ENCODE measurements at regions not wholly inside any gene's neighbourhood (a gene's known extent, or its start where the extent isn't known, plus 50 kb on each side); places are given as distances from the start of the nearest gene placed in this dataset.

DNA sequence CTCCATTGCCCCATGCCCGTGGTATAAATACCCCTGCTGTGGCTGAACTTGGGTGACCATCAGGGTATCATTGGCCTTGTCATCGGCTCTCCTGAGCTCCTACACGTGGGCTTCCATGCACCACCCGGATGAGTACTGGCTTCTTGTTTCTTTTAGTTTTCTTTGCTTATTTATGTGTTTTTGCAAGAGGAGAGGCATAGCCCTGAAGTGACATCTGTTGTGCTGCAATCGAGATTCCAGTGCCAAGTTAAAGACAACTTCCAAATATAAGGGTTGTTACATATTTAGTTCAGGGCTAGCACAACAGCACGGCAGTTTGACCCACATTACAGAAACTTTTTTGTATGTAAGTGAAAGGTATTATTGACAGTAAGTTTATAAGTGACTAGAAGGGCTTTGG is 1087.1 kb downstream of the TBC1D22A start:
- H3K4me3 ChIP-seq (ENCODE audit: low read length) = no peak overlapping the region
- H3K9me3 ChIP-seq (ENCODE audit: low read depth, low read length) = no peaks in the 10 kb centered on the region
- no peaks in the 10 kb centered on the region for H3K4me1 ChIP-seq (ENCODE audit: insufficient read depth, low read length)
- H3K27me3 ChIP-seq (ENCODE audit: insufficient read depth, low read length) = no peaks in the 10 kb centered on the region

DNA sequence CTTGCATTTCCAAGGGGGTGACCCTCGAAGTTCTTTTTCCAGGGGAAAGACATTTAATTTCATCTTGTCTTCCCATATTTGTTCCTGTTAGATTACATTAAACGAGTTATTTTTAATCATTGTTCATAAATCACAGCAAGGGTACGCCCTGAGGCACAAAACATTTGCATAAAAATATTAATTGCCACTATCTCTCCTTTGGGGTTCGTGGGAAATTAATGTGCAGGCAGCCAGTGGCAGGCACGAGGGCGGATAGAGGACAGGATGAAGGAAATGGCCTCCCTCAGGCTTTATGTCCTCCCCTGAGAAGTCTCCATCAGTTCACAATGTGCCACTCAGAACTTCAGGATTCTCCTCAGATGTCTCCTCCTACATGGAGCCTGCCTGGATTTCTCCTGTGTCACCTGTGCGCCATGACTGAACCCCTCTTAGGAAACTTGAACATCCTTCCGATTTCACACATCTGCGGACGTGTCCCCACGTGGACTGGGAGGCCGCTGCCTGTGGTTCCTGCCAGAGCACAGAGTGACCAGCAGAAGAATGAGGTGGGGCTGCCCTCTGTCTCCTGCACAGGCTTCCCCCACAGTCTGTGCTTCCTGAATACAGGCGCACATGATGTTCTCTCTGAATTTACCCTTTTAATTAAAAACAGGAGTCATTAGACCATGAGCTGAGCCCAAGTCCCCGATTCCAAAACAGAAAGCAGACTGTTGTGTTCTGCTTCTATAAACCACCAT is 1085.9 kb downstream of the TBC1D22A start:
- Histone ChIP-seq H3K9me3 (ENCODE audit: low read depth, low read length) (no peaks in the 10 kb centered on the region), H3K27me3 (ENCODE audit: insufficient read depth, low read length) (no peaks in the 10 kb centered on the region), H3K4me3 (ENCODE audit: low read length) (no peak overlapping the region), H3K4me1 (ENCODE audit: insufficient read depth, low read length) (no peaks in the 10 kb centered on the region)

DNA sequence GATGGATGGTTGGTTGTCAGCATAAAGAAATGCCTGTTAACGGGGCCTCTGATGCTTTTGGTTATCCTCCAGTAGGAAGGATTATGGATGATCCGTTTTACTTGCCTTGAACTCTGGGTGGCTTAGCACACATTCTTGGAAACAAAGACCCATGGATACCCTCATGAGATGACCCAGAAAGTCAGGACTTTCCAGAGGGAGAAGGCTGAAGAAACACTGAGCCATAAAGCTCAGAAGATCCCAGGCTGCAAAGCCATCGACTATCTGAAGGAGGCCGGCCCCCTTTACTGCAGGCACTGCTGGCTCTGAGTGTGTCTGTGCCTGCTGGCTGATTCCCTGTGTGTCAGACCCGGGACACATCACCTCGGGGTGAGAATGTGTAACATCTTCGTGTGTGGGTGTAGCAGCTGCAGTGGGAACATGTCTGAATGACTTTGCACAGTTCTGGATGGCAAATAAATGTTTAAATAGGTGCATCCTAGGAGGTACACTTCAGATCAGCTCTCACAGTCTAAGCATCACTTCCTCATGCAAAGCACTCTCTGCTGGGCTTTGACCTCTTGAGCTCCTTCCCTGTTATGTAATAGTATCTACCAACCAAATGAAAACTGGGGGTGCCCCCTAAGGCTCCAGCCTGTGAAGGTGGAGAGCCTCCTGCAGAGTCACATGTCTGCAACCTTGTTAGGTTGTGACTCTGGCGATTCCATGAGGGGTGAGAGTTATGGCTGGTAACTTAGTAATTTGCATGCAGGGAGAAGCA is 1084.9 kb downstream of the TBC1D22A start:
- Histone ChIP-seq H3K9me3 (ENCODE audit: low read depth, low read length) (no peaks in the 10 kb centered on the region), H3K27me3 (ENCODE audit: insufficient read depth, low read length) (no peaks in the 10 kb centered on the region), H3K4me3 (ENCODE audit: low read length) (no peak overlapping the region), H3K4me1 (ENCODE audit: insufficient read depth, low read length) (no peaks in the 10 kb centered on the region)

GRCh38 chr22:47846206-47846605 is 1083.8 kb downstream of the TBC1D22A start:
- Histone ChIP-seq H3K4me3 (ENCODE audit: low read length) (no peak overlapping the region), H3K9me3 (ENCODE audit: low read depth, low read length) (no peaks in the 10 kb centered on the region), H3K27me3 (ENCODE audit: insufficient read depth, low read length) (no peaks in the 10 kb centered on the region), H3K4me1 (ENCODE audit: insufficient read depth, low read length) (no peaks in the 10 kb centered on the region)

- H3K9me3 ChIP-seq (ENCODE audit: low read depth, low read length) = no peaks in the 10 kb centered on the region
- no peaks in the 10 kb centered on the region for H3K27me3 ChIP-seq (ENCODE audit: insufficient read depth, low read length)
- no peak overlapping the region for H3K4me3 ChIP-seq (ENCODE audit: low read length)
- no peaks in the 10 kb centered on the region for H3K4me1 ChIP-seq (ENCODE audit: insufficient read depth, low read length)
Observed at GRCh38 chr22:47842119-47842518, 1079.7 kb downstream of the TBC1D22A start.

- Histone ChIP-seq H3K9me3 (ENCODE audit: low read depth, low read length) (no peaks in the 10 kb centered on the region), H3K4me1 (ENCODE audit: insufficient read depth, low read length) (no peaks in the 10 kb centered on the region), H3K4me3 (ENCODE audit: low read length) (no peak overlapping the region), H3K27me3 (ENCODE audit: insufficient read depth, low read length) (no peaks in the 10 kb centered on the region)
Observed at GRCh38 chr22:47841156-47841555, 1078.7 kb downstream of the TBC1D22A start.

GRCh38 chr22:47839595-47840227 is 1077.3 kb downstream of the TBC1D22A start:
- Histone ChIP-seq H3K4me1 (ENCODE audit: insufficient read depth, low read length) (no peaks in the 10 kb centered on the region), H3K4me3 (ENCODE audit: low read length) (no peak overlapping the region), H3K9me3 (ENCODE audit: low read depth, low read length) (no peaks in the 10 kb centered on the region), H3K27me3 (ENCODE audit: insufficient read depth, low read length) (no peaks in the 10 kb centered on the region)

DNA sequence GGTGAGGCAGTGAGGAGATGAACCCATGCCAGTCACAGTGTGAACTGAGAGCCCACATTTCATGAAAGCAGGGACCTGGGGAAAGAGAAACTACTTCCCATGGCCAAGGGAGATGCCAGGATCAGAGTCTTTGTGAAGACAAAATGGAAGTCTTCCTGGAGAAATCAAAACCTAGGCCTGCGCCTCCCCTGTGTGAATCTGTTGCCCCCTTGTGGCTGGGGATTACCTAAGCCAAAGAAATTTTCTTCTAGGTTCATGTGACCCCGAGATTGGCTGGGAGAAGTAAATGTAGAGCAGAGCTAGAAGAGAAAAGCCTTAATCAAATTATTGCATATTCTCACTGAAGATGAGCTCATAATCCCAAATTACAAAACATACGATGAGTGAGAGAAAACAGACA is 1075.3 kb downstream of the TBC1D22A start:
- no peaks in the 10 kb centered on the region for H3K27me3 ChIP-seq (ENCODE audit: insufficient read depth, low read length)
- H3K4me1 ChIP-seq (ENCODE audit: insufficient read depth, low read length) = no peaks in the 10 kb centered on the region
- no peak overlapping the region for H3K4me3 ChIP-seq (ENCODE audit: low read length)
- H3K9me3 ChIP-seq (ENCODE audit: low read depth, low read length) = no peaks in the 10 kb centered on the region

- Histone ChIP-seq H3K4me1 (ENCODE audit: insufficient read depth, low read length) (no peaks in the 10 kb centered on the region), H3K27me3 (ENCODE audit: insufficient read depth, low read length) (no peaks in the 10 kb centered on the region), H3K9me3 (ENCODE audit: low read depth, low read length) (no peaks in the 10 kb centered on the region), H3K4me3 (ENCODE audit: low read length) (no peak overlapping the region)
Observed at GRCh38 chr22:47836957-47837356, 1074.5 kb downstream of the TBC1D22A start.

DNA sequence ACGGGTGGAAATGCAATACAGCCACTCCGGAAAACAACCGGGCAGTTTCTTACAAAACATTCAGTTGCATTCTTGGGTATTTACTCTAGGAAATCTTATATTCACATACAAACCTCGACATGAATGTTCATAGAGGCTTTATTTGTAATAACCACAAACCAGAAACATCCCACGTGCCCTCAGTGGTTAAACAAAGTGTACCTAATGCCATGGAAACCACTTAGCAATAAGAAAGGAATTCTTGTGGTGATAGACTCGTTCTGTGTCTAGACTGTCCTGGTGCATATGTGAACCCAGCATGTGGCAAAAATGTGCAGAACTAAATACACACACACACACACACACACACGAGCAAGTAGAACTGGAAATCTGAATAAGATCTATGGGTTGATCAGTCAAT is 1073.3 kb downstream of the TBC1D22A start:
- H3K4me1 ChIP-seq (ENCODE audit: insufficient read depth, low read length) = no peaks in the 10 kb centered on the region
- H3K27me3 ChIP-seq (ENCODE audit: insufficient read depth, low read length) = no peaks in the 10 kb centered on the region
- no peak overlapping the region for H3K4me3 ChIP-seq (ENCODE audit: low read length)
- H3K9me3 ChIP-seq (ENCODE audit: low read depth, low read length) = no peaks in the 10 kb centered on the region

DNA sequence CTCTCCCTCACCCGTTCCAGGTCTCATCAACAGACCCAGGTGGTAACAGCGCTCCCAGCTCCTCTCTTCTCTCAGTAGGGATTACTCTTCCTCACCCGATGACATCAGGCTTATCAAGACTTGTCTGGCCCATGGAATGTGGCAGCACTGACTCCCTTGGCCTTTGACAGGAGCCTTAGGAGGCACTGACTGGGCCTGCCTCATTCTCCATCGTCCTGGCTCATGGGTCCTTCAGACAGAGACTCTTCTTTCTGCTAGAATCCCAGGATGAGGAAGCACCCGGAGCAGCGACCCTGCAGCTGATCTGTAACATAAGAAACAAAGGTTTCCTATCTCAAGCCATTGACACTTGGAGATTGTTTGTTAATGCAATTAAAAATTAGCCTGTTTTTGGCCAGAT is 1063.6 kb downstream of the TBC1D22A start:
- no peaks in the 10 kb centered on the region for H3K4me1 ChIP-seq (ENCODE audit: insufficient read depth, low read length)
- no peaks in the 10 kb centered on the region for H3K9me3 ChIP-seq (ENCODE audit: low read depth, low read length)
- no peaks in the 10 kb centered on the region for H3K27me3 ChIP-seq (ENCODE audit: insufficient read depth, low read length)
- no peak overlapping the region for H3K4me3 ChIP-seq (ENCODE audit: low read length)

DNA sequence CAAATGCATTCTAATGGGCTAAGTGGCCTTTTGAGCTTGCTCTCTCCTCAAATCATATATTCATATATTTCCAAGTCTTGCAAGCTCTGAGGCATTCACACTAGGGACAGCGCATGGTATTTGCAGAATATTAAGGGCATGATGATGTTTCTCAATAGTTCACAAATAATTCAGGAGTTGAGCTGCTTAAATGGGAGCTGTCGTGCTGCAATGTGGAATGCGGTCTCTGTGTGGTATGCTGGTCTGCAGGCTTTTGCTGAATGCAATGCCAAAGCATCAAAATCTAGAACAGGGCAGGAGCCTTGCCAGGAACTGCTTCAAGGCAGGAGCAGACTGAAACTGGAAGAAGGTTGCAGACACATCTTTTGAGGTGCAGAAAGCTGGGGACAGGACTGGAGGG is 1060.0 kb downstream of the TBC1D22A start:
- no peaks in the 10 kb centered on the region for H3K27me3 ChIP-seq (ENCODE audit: insufficient read depth, low read length)

DNA sequence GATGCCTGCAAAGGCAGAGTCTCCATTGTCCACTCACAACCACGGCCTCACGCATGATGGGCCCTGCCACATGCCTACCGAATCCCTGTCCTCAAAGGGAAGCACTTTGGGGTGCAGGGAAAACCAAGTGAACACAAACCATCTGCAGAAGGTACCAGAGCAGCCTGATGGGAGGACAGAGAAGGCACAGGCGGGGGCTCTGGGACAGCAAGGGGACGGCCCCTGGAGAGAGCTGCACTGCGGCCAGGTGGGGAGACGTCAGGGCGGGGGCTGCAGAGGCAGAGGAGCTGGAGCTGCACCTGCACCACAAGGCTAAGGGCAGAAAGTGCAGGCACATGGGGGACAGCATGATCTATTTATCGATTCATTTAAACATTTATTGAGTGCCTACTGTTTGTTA is 1056.0 kb downstream of the TBC1D22A start:
- no peak overlapping the region for H3K4me3 ChIP-seq (ENCODE audit: low read length)
- H3K4me1 ChIP-seq (ENCODE audit: insufficient read depth, low read length) = no peaks in the 10 kb centered on the region
- no peaks in the 10 kb centered on the region for H3K27me3 ChIP-seq (ENCODE audit: insufficient read depth, low read length)
- H3K9me3 ChIP-seq (ENCODE audit: low read depth, low read length) = peaks cover 3% of the 10 kb centered on the region

More for the DNA sequence above, 1060.0 kb downstream of the TBC1D22A start:
- no peaks in the 10 kb centered on the region for H3K9me3 ChIP-seq (ENCODE audit: low read depth, low read length)
- no peak overlapping the region for H3K4me3 ChIP-seq (ENCODE audit: low read length)
- H3K4me1 ChIP-seq (ENCODE audit: insufficient read depth, low read length) = no peaks in the 10 kb centered on the region

GRCh38 chr22:47817380-47817779 is 1054.9 kb downstream of the TBC1D22A start:
- Histone ChIP-seq H3K4me1 (ENCODE audit: insufficient read depth, low read length) (no peaks in the 10 kb centered on the region), H3K4me3 (ENCODE audit: low read length) (no peak overlapping the region), H3K27me3 (ENCODE audit: insufficient read depth, low read length) (no peaks in the 10 kb centered on the region), H3K9me3 (ENCODE audit: low read depth, low read length) (peaks cover 3% of the 10 kb centered on the region)

GRCh38 chr22:47816863-47817210 is 1054.4 kb downstream of the TBC1D22A start:
- H3K9me3 ChIP-seq (ENCODE audit: low read depth, low read length) = peaks cover 3% of the 10 kb centered on the region
- H3K4me1 ChIP-seq (ENCODE audit: insufficient read depth, low read length) = no peaks in the 10 kb centered on the region
- no peak overlapping the region for H3K4me3 ChIP-seq (ENCODE audit: low read length)
- H3K27me3 ChIP-seq (ENCODE audit: insufficient read depth, low read length) = no peaks in the 10 kb centered on the region

Data from mononuclear cell (primary cell).